HG02588 (cell line): ENCODE measurements at regions not wholly inside any gene's neighbourhood (a gene's known extent, or its start where the extent isn't known, plus 50 kb on each side); places are given as distances from the start of the nearest gene placed in this dataset.
"Not testable (repeated sequence)": the region's sequence is repeated elsewhere in the genome, so short reads cannot be mapped to it uniquely, and the experiment has no call there.

Experiments
- ATAC-seq: cut with Tn5 transposase; IDR thresholded peaks from one replicate; pipeline ENCODE4 v1.9.1; 2021; ENCODE audit warnings: mild to moderate bottlenecking, moderate library complexity; ENCODE audit not compliant: unreplicated experiment

DNA sequence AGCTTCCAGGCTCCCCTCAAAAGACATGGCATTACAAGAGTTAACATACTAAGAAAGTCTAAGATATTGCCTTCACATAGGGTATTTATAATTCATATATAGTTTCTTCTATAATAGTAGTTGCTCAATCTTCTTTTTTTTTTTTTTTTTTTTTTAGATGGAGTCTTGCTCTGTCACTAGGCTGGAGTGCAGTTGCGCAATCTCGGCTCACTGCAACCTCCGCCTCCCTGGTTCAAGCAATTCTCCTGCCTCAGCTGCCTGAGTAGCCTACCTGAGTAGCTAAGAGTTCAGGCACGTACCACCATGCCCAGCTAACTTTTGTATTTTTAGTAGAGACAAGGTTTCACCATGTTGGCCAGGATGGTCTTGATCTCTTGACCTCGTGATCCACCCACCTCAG lies 337.0 kb downstream of the FAM181B start:
- ATAC-seq: not testable (repeated sequence)

DNA sequence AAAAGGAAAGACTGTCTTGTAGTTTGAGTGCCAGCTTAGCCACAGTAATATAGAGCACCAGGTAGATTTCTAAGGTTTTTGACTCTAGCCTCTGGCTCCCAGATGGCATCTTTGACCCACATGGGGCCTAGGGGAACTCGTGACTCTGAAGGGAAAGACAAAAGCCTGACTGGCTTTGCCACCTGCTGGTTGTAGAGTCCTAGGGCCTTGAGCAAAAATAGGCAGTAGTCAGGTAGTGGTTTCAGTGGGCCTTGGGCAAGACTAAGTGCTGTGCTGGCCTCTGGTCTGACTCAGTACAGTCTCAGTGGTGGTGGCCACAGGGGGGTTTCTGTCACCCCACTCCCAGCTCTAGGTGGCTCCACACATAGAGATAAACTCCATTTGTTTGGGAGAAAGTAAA lies 349.4 kb downstream of the FAM181B start:
- no peak for ATAC-seq

DNA sequence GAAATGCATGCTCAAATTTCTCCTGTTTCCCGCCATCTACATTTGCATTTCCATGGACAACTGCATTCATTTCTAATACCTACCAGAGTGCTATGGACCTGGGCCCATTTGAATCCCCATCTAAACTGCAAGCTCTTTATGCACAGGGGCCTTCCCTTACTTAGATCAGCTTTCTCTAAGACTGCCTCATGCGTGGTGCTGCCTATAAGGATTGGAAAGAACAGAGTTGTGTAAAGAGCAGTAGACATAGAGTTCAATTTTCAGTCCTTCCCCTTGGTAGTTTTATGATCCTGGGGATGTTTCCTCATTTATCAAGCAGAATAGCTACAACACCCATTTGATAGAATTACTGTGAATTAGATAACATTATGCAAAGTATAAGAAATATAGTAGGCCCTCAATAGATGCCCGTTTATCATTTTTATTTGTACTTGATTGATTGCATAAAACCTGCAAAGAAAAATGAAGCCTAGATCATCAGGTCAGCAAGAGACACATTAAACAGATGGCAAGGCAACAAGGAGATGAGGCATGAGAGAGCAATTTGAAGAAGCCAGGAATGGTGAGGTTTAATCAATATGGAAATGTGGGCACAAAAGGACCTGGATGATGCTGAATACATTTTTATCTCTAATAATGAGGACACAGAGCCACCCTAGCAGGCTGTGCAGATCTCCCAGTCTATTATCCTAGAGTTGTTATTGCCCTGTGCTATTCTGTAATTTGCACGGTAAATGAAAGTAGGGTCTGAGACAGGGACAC lies 359.7 kb downstream of the FAM181B start:
- no peak for ATAC-seq

GRCh38 chr11:82365351-82365750 lies 368.3 kb downstream of the FAM181B start:
- no peak for ATAC-seq

GRCh38 chr11:82356316-82356715 lies 377.3 kb downstream of the FAM181B start:
- ATAC-seq: no peak

DNA sequence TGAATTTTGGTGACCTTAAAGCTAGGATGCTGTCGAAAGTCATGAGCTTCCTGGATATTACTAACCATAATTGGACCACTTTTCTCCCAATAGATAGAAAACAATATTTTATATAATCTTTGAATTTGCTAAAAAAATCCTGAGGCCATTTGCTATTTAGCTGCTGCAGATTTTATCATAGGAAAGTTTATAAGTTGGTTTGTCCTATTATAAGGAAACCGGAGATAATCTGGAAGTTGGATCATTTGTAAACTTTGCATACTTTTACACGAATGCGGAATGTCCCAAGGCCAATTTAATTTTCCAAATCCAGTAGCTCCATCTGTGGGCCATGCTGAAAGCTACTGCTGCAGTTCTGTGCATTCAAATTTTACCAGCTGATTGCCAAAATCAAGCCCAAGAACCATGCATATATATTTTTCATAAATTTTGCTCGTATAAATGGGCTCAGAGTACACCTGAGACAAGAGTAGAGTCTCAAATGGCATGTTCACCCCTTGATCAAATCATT lies 378.3 kb downstream of the FAM181B start:
- ATAC-seq: no peak

- no peak for ATAC-seq
These were observed 406.8 kb downstream of the FAM181B start for GRCh38 chr11:82326853-82327252.

- ATAC-seq: no peak
These were observed 412.5 kb downstream of the FAM181B start for GRCh38 chr11:82321206-82321605.

DNA sequence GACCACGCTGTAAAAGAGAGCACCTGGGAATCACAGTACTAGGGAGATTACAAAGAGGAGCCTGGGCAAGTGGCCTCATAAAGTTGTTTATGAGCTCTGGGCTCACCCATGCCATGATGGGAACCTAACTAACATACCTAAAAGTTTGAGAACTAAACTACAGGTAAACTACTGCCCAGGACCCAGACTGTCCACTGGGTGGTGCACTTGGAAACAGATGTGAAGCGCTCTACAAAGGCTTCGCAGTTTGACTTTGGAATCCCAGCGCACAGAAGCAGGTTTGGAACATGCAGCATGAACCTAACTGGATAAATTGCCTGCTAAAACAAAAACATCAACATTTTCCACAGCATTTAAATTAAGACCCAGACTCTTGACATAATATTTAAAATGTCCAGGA lies 418.6 kb downstream of the FAM181B start:
- ATAC-seq: no peak

DNA sequence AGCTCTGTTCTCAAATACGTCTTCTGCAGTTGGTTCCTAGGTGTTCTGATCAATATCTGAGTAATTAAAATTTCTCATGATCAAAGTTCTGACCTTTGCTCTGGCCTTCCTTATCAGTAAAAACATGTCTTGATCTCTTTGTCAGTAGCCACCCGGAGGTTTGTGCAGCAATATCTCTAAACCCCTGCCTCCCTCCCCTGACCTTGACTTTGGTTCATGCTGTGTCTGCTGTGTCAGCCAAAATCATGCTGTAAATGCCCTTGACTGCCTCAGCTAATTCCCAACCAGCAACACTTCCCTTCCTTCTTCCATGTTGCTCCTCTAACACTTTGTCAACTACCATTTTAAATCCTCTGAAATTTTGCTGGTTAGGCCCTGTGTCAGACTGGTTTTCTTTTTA lies 424.7 kb downstream of the FAM181B start:
- no peak for ATAC-seq

- ATAC-seq: no peak
These were observed 428.5 kb downstream of the FAM181B start for GRCh38 chr11:82305123-82305522.

DNA sequence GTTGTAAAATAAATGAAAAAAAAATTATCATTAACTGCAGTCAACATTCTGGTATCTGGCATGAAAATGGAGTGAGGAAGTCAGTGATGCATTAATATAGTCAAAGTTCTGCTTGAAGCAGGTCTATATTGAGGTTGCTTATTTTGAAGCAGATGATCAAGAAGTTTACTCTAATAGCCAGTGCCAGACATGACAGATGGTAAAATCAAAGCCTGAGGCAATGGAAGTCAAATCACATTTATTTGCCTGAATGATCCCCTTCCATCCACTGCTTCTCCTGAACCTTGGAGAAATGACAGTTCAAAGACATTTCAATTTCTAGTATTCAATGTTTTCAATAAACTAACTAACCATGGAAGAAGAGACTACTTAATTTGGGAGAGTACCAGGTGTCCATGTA lies 430.0 kb downstream of the FAM181B start:
- no peak for ATAC-seq

- ATAC-seq: no peak
These were observed 445.2 kb downstream of the FAM181B start for GRCh38 chr11:82288471-82288870.

DNA sequence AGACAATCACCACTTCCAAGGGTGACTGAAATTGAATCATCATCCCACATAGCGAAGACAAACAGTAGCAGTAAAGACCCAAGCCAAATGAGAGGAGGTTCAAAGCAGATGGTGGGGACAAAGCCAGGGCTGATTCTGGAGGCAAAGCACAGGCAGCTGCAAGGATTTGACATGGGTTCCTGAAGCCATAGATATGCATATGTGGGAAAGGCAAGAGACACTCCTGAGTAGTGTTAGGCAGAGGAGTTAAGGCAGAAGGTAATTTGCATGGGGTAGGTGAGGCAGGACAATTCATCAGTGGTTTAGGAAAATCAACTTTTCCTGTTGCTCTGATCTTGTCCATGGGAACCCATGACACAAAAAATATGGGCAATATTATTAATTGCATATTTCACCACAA lies 462.8 kb downstream of the FAM181B start:
- no peak for ATAC-seq

- no peak for ATAC-seq
These were observed 465.0 kb downstream of the FAM181B start for GRCh38 chr11:82268627-82269026.

DNA sequence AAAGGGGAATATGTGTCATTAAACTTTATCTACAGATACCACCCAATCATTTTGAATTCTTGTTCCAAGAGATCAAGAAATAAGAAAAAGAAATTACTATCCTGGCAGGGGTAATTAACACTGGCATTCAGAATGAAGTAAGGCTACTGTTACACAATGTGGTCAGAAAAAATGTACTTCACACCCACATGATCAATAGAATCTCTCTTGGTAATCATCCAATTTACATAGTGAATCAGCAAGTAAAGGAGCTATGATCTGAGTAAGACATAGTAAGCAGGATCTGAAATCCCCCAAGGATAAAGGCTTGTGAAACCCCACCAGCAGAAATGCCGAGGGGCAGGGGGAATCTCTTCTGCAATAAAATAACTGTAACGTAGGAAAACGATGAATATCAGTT lies 466.5 kb downstream of the FAM181B start:
- no peak for ATAC-seq

DNA sequence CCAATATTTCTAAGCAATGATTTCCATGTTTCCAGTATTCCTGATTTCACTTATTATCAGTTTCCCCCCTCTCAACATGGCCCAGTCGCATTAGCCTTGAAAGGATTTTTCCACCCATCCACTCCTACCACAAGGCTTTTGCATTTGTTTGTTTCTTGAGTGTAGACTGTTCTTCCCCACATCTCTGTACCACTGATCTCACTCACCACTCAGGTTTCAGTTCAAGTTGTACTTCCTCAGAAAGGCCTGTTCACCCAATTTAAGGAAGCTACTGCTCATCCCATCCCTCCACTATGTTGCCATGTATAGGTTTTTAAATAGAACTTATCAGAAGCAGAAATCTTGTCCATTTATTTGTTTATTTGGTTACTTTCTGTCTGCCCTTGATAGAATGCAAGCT lies 472.3 kb downstream of the FAM181B start:
- no peak for ATAC-seq

DNA sequence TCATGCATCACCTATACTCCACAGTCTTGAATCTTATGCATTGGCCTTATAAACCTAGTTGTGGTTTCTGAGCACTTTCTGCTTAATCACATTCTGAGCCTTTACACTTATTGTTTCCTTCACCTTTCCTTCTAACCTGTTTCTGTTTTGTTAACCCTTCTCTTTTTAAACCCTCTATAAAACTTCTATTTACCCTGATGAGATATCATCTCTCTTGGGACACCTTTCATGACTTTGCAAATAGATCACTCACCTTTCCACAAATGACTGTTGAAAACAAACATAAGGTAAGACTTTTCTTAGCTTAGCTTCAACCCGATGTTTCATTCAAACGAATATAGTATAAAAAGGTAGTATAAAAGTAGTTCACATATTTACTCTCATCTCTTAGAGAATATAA lies 483.6 kb downstream of the FAM181B start:
- no peak for ATAC-seq

DNA sequence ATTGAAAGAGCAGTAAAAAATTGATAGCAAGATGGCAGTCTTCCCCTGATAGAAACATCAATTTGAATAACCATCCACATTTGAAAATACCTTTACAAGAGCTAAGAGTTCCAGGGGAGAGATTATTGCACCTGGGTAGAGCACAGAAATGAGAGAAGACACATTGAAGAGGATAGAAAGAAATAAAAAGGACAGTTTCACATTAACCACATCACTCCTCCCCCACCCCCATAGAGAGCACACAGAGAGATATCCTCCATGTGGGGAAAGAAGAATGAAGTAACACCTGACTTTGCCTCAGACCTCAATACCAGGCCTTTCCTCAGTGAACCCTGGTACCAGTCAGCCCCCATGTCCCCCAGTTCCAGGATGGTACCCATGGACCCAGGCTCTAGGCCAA lies 486.7 kb downstream of the FAM181B start:
- ATAC-seq: no peak

DNA sequence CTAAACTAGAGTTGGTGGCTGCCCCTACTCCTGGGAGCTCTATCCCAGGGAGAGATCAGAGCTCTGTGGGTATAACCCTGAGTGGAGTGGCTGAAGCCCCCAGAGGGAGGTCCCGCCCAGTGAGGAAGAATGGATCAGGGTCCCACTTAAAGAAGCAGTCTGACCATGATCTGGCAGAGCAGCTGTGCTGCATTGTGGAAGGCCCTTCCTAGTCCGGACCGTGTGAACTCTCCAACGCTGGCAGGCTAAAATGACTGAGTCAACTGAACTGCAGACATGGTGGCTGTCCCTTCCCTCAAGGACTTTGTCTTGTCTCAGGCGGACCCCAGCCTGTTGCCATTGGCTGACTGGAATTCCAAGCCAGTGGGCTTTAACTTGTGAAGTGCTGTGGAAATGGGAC lies 494.2 kb downstream of the FAM181B start:
- no peak for ATAC-seq

DNA sequence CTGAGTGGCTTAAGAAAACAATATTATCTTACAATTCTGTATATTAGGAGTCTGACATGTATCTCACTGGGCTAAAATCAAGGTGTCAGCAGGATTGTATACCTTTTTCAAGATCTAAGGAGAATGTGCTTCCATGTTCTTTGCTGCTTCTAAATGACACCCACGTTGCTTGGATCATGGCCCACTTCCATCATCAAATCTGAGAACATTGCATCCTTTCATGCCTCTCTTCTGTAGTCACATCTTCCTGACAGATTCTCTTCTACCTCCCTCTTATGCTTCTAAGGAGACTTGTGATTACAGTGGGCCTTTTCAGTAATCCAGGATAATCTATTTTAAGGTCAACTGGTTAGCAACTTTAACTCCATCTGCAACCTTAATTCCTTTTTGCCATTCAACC lies 499.4 kb downstream of the FAM181B start:
- ATAC-seq: no peak

DNA sequence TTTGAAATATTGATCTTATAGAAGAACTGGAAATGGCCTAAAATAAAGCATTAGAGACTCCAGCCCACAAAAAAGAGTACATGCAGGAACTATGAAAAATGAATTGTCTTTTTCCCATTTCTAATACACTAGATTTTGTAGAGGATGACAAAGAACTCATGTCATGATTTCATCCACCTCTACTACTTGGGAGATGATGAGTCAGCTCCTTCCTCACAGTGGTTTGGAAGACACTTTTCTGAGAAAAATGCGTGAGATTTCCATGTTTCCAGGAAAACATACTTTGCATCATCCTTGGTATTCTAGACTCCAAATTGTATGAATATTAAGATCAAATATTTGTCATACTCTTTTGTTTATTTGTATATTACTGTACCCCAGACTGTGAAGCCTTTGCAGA lies 500.5 kb downstream of the FAM181B start:
- ATAC-seq: no peak

DNA sequence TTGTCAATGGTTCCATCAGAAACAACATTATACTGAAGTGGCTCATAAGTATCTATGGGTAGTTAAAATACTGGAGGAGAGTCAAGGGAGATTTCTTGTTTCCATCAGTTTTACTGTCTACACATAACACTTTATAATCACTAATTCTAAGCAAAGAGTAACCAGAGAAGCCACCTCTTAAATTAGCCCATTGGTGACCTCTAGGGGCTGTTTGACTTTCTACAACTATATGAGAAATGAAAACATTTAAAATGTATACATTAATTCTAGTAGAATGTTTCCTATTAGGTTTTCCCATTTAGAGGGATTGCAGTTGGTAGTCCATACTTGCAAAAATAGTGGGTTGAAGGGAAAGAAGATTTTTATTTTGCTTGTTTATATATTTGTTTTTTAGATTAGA lies 504.3 kb downstream of the FAM181B start:
- ATAC-seq: peak; percentile 55
